ENCODE measurements at regions not wholly inside any gene's neighbourhood (a gene's known extent, or its start where the extent isn't known, plus 50 kb on each side); places are given as distances from the start of the nearest gene placed in this dataset.

DNA sequence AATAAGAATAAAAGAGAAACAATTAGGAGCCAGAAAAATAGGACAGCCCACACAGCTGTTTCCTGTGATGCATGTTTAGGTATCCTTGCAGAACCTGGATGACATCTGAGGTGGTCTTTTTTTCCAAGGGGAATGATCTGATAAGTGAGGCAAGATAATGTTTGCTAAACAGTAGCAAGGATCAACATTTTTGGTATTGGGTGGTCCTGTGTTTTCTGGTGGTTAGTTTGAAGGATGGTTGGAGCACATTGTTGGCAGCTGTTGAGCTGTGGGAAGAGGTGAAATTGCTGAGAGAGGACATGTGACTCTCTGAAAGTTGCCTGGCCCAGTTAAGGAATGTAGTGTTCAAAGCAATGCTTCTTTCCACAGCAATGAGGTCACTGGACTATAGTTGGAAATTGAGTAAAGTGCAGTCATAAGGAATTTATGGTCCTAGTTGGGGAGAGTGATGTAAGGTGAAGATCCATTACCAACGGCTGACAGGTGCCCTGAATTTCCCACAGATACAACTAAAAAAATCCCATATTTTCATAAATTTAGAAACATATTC is 270.2 kb upstream of the IMPG1 start:
- no peak for DNase-seq

GRCh38 chr6:76330031-76330430 is 257.6 kb upstream of the IMPG1 start:
- DNase-seq = no peak

- DNase-seq = no peak
These were observed 254.4 kb upstream of the IMPG1 start for GRCh38 chr6:76326871-76327270.
